ENCODE measurements at regions not wholly inside any gene's neighbourhood (a gene's known extent, or its start where the extent isn't known, plus 50 kb on each side); places are given as distances from the start of the nearest gene placed in this dataset.
"Not testable (repeated sequence)": the region's sequence is repeated elsewhere in the genome, so short reads cannot be mapped to it uniquely, and the experiment has no call there.

- Histone ChIP-seq H3K27ac (ENCODE audit: low read depth, low read length) (no peak overlapping the region), H3K9me3 (ENCODE audit: control insufficient read depth, insufficient read depth, low read length) (no peaks in the 10 kb centered on the region), H3K4me1 (ENCODE audit: control insufficient read depth, insufficient read depth, low read length) (no peaks in the 10 kb centered on the region), H3K4me3 (ENCODE audit: low read depth, low read length) (no peak overlapping the region), H3K36me3 (ENCODE audit: control insufficient read depth, insufficient read depth, low read length) (no peaks in the 10 kb centered on the region), H3K27me3 (ENCODE audit: control insufficient read depth, insufficient read depth, low read length) (no peaks in the 10 kb centered on the region)
- no peak for DNase-seq (ENCODE audit: low read depth in 4 of 6, low spot score in 6 of 6)
- WGBS (ENCODE audit: insufficient coverage) = no CpG with 5 or more reads among the region's 2 CpGs
Observed at GRCh38 chrX:98203800-98204199, 1320.1 kb downstream of the RPA4 start.

DNA sequence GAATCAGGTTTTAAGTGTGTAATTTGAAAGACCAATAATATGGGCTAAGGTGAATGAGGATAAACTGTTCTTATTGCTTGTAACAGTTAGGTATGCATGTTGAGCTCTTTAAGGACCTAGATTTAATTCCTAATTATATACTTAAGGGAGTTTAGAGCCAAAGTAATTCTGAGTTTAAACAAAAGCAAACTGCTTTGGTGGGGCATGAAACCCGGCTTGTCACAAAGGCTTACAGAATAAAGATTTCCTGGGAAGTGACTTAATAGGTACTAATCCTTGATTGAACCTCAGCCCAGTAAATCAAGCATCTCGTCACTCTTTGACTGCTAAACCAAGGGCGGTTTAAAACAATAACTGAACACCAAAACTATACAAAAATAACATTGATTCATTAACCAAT, 1324.2 kb downstream of the RPA4 start:
- no peak overlapping the region for H3K27ac ChIP-seq (ENCODE audit: low read depth, low read length)
- H3K4me1 ChIP-seq (ENCODE audit: control insufficient read depth, insufficient read depth, low read length) = no peaks in the 10 kb centered on the region
- DNase-seq (ENCODE audit: low read depth in 4 of 6, low spot score in 6 of 6) = no peak
- no peaks in the 10 kb centered on the region for H3K27me3 ChIP-seq (ENCODE audit: control insufficient read depth, insufficient read depth, low read length)
- no peaks in the 10 kb centered on the region for H3K9me3 ChIP-seq (ENCODE audit: control insufficient read depth, insufficient read depth, low read length)
- no peaks in the 10 kb centered on the region for H3K36me3 ChIP-seq (ENCODE audit: control insufficient read depth, insufficient read depth, low read length)
- no peak overlapping the region for H3K4me3 ChIP-seq (ENCODE audit: low read depth, low read length)
- WGBS (ENCODE audit: insufficient coverage) = 50% methylated on average over 1 of the region's 3 CpGs

DNA sequence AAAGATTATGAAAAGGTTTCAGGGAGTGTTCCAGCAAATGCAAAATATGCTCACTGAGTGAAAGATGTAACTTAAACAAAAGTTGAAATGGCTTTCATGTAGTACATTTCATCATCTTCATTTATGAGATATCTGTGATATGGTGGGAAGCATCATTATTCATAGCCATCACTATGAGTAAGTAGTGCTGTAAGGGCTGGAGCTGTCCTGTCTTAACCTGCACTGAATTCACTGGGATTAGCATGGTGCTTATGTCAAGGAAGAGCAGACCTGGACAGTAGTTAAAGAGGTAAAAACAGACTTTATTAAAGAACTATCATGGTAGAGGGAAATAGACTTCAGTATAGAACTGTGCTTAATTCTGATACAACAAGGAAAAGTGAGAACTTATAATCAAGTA, 1347.3 kb downstream of the RPA4 start:
- peaks cover 2% of the 10 kb centered on the region for H3K9me3 ChIP-seq (ENCODE audit: control insufficient read depth, insufficient read depth, low read length)
- no peak overlapping the region for H3K27ac ChIP-seq (ENCODE audit: low read depth, low read length)
- no peaks in the 10 kb centered on the region for H3K4me1 ChIP-seq (ENCODE audit: control insufficient read depth, insufficient read depth, low read length)
- H3K4me3 ChIP-seq (ENCODE audit: low read depth, low read length) = no peak overlapping the region
- H3K36me3 ChIP-seq (ENCODE audit: control insufficient read depth, insufficient read depth, low read length) = no peaks in the 10 kb centered on the region
- no peak for DNase-seq (ENCODE audit: low read depth in 4 of 6, low spot score in 6 of 6)
- H3K27me3 ChIP-seq (ENCODE audit: control insufficient read depth, insufficient read depth, low read length) = peaks cover 4% of the 10 kb centered on the region

- H3K9me3 ChIP-seq (ENCODE audit: control insufficient read depth, insufficient read depth, low read length); H3K27me3 ChIP-seq (ENCODE audit: control insufficient read depth, insufficient read depth, low read length); H3K4me1 ChIP-seq (ENCODE audit: control insufficient read depth, insufficient read depth, low read length); H3K36me3 ChIP-seq (ENCODE audit: control insufficient read depth, insufficient read depth, low read length); H3K4me3 ChIP-seq (ENCODE audit: low read depth, low read length); H3K27ac ChIP-seq (ENCODE audit: low read depth, low read length); DNase-seq (ENCODE audit: low read depth in 4 of 6, low spot score in 6 of 6): not testable (repeated sequence)
- WGBS (ENCODE audit: insufficient coverage) = 97% methylated on average over 5 of the region's 6 CpGs
Observed at GRCh38 chrX:98240061-98240460, 1356.4 kb downstream of the RPA4 start.

DNA sequence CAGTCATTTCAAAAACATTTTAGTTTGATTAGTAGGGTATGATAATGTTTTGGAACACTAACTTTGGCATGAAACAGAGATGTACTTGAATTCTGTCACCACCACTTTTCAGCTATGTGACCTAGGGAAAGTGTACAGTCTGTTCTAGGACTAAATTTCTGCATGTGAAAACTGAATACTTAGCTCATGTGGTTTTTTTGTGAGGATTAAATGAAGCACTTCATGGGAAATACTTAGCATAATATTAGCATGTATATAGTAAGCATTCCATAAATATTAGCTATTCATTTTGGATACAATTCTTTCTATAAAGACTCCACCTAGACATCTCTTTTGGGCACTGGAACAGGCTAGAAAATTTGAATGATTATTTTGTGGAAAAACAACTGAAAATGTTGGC, 1379.4 kb downstream of the RPA4 start:
- Histone ChIP-seq H3K36me3 (ENCODE audit: control insufficient read depth, insufficient read depth, low read length) (no peaks in the 10 kb centered on the region), H3K4me3 (ENCODE audit: low read depth, low read length) (no peak overlapping the region), H3K9me3 (ENCODE audit: control insufficient read depth, insufficient read depth, low read length) (no peaks in the 10 kb centered on the region), H3K27ac (ENCODE audit: low read depth, low read length) (no peak overlapping the region), H3K27me3 (ENCODE audit: control insufficient read depth, insufficient read depth, low read length) (no peaks in the 10 kb centered on the region), H3K4me1 (ENCODE audit: control insufficient read depth, insufficient read depth, low read length) (no peaks in the 10 kb centered on the region)
- DNase-seq (ENCODE audit: low read depth in 4 of 6, low spot score in 6 of 6) = no peak

- Histone ChIP-seq H3K4me1 (ENCODE audit: control insufficient read depth, insufficient read depth, low read length) (no peaks in the 10 kb centered on the region), H3K9me3 (ENCODE audit: control insufficient read depth, insufficient read depth, low read length) (no peaks in the 10 kb centered on the region), H3K27me3 (ENCODE audit: control insufficient read depth, insufficient read depth, low read length) (peaks cover 2% of the 10 kb centered on the region), H3K36me3 (ENCODE audit: control insufficient read depth, insufficient read depth, low read length) (no peaks in the 10 kb centered on the region), H3K4me3 (ENCODE audit: low read depth, low read length) (no peak overlapping the region), H3K27ac (ENCODE audit: low read depth, low read length) (no peak overlapping the region)
- no peak for DNase-seq (ENCODE audit: low read depth in 4 of 6, low spot score in 6 of 6)
Observed at GRCh38 chrX:98289726-98290125, 1406.0 kb downstream of the RPA4 start.

GRCh38 chrX:98294310-98294709, 1410.6 kb downstream of the RPA4 start:
- H3K36me3 ChIP-seq (ENCODE audit: control insufficient read depth, insufficient read depth, low read length) = no peaks in the 10 kb centered on the region
- no peak overlapping the region for H3K4me3 ChIP-seq (ENCODE audit: low read depth, low read length)
- H3K27ac ChIP-seq (ENCODE audit: low read depth, low read length) = no peak overlapping the region
- H3K4me1 ChIP-seq (ENCODE audit: control insufficient read depth, insufficient read depth, low read length) = no peaks in the 10 kb centered on the region
- H3K27me3 ChIP-seq (ENCODE audit: control insufficient read depth, insufficient read depth, low read length) = peaks cover 2% of the 10 kb centered on the region
- no peak for DNase-seq (ENCODE audit: low read depth in 4 of 6, low spot score in 6 of 6)
- no peaks in the 10 kb centered on the region for H3K9me3 ChIP-seq (ENCODE audit: control insufficient read depth, insufficient read depth, low read length)

DNA sequence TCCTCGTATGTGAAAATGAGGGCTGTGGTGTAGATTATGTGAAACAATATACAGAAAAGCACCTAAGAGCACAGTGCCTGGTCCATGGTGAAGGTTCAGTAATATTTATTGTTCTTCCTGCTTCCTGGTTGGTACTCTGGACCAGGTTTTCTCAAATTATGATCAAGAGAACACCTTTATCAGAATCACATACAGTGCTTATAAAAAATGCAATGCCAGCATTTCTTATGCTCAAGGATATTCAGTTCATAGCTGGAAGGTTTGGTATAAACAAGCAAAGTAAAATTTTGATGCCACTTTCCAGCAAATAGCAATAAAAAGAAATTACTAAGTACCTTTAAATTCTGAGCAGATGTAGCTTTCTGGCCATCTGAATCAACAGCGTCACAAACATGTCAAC, 1412.4 kb downstream of the RPA4 start:
- H3K36me3 ChIP-seq (ENCODE audit: control insufficient read depth, insufficient read depth, low read length) = no peaks in the 10 kb centered on the region
- H3K27ac ChIP-seq (ENCODE audit: low read depth, low read length) = no peak overlapping the region
- H3K4me1 ChIP-seq (ENCODE audit: control insufficient read depth, insufficient read depth, low read length) = no peaks in the 10 kb centered on the region
- WGBS (ENCODE audit: insufficient coverage) = no CpG with 5 or more reads among the region's 2 CpGs
- no peaks in the 10 kb centered on the region for H3K9me3 ChIP-seq (ENCODE audit: control insufficient read depth, insufficient read depth, low read length)
- no peak for DNase-seq (ENCODE audit: low read depth in 4 of 6, low spot score in 6 of 6)
- no peak overlapping the region for H3K4me3 ChIP-seq (ENCODE audit: low read depth, low read length)
- H3K27me3 ChIP-seq (ENCODE audit: control insufficient read depth, insufficient read depth, low read length) = peaks cover 2% of the 10 kb centered on the region

DNA sequence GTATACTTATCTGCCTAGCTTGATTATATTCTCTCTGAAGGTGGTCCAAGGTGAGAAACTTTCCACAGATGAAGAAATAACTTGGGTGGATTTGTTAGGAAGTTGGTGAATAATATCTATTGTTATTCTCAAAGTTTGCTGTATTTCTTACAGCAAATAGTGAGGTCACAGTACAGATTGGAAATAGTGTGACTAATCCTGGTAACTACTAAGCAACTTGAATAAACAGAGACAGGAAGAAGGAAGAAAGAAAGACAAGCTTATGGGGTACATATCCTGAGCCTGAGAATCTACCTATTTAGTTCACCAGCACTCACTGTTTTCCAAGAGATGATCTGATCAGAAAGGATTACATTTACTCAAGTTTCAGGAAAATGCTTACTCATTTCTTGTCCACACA, 1416.1 kb downstream of the RPA4 start:
- H3K27ac ChIP-seq (ENCODE audit: low read depth, low read length) = no peak overlapping the region
- H3K27me3 ChIP-seq (ENCODE audit: control insufficient read depth, insufficient read depth, low read length) = no peaks in the 10 kb centered on the region
- H3K36me3 ChIP-seq (ENCODE audit: control insufficient read depth, insufficient read depth, low read length) = no peaks in the 10 kb centered on the region
- H3K9me3 ChIP-seq (ENCODE audit: control insufficient read depth, insufficient read depth, low read length) = no peaks in the 10 kb centered on the region
- no peak overlapping the region for H3K4me3 ChIP-seq (ENCODE audit: low read depth, low read length)
- DNase-seq (ENCODE audit: low read depth in 4 of 6, low spot score in 6 of 6) = no peak
- no peaks in the 10 kb centered on the region for H3K4me1 ChIP-seq (ENCODE audit: control insufficient read depth, insufficient read depth, low read length)

- not testable (repeated sequence) for DNase-seq (ENCODE audit: low read depth in 4 of 6, low spot score in 6 of 6); H3K36me3 ChIP-seq (ENCODE audit: control insufficient read depth, insufficient read depth, low read length); H3K9me3 ChIP-seq (ENCODE audit: control insufficient read depth, insufficient read depth, low read length); H3K4me1 ChIP-seq (ENCODE audit: control insufficient read depth, insufficient read depth, low read length); H3K4me3 ChIP-seq (ENCODE audit: low read depth, low read length); H3K27ac ChIP-seq (ENCODE audit: low read depth, low read length); H3K27me3 ChIP-seq (ENCODE audit: control insufficient read depth, insufficient read depth, low read length)
- 96% methylated on average over 9 of the region's 13 CpGs for WGBS (ENCODE audit: insufficient coverage)
Observed at GRCh38 chrX:98300536-98300935, 1416.8 kb downstream of the RPA4 start.

DNA sequence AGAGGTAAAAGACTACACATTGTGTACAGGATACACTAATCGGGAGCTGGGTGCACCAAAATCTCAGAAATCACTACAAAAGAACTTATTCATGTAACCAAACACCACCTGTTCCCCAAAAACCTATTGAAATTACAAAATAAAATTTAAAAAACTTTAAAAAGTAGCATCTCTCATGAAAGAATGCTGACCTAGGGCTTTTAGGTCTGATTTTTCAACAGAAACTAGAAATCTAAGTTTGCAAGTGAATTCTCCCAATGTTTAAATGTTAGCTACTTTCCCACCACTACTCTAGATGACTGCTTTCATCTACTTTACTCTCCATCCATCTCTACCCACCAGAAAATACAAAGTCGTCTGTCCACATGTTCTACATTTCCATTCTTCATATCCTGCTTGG, 1447.7 kb downstream of the RPA4 start:
- H3K27me3 ChIP-seq (ENCODE audit: control insufficient read depth, insufficient read depth, low read length) = peaks cover 3% of the 10 kb centered on the region

More for the DNA sequence above, 1447.7 kb downstream of the RPA4 start:
- no peak overlapping the region for H3K27ac ChIP-seq (ENCODE audit: low read depth, low read length)
- no peak for DNase-seq (ENCODE audit: low read depth in 4 of 6, low spot score in 6 of 6)
- no peaks in the 10 kb centered on the region for H3K9me3 ChIP-seq (ENCODE audit: control insufficient read depth, insufficient read depth, low read length)
- H3K36me3 ChIP-seq (ENCODE audit: control insufficient read depth, insufficient read depth, low read length) = no peaks in the 10 kb centered on the region
- no peak overlapping the region for H3K4me3 ChIP-seq (ENCODE audit: low read depth, low read length)
- H3K4me1 ChIP-seq (ENCODE audit: control insufficient read depth, insufficient read depth, low read length) = no peaks in the 10 kb centered on the region
- 60% methylated on average over 1 of the region's 2 CpGs for WGBS (ENCODE audit: insufficient coverage)

All from spinal cord (tissue), 9 donors.